KG1 (cell line): ENCODE measurements at regions not wholly inside any gene's neighbourhood (a gene's known extent, or its start where the extent isn't known, plus 50 kb on each side); places are given as distances from the start of the nearest gene placed in this dataset.
"Not testable (repeated sequence)": the region's sequence is repeated elsewhere in the genome, so short reads cannot be mapped to it uniquely, and the experiment has no call there.

ENCODE experiments used
- DNase-seq: peaks from one replicate; lab custom pipeline; 2025; lab: John Stamatoyannopoulos, UW

GRCh38 chr21:31455506-31455905, 111.4 kb upstream of the TIAM1 start:
- DNase-seq: no peak

- no peak for DNase-seq
Measured at GRCh38 chr21:31450980-31451379, 106.9 kb upstream of the TIAM1 start.

DNA sequence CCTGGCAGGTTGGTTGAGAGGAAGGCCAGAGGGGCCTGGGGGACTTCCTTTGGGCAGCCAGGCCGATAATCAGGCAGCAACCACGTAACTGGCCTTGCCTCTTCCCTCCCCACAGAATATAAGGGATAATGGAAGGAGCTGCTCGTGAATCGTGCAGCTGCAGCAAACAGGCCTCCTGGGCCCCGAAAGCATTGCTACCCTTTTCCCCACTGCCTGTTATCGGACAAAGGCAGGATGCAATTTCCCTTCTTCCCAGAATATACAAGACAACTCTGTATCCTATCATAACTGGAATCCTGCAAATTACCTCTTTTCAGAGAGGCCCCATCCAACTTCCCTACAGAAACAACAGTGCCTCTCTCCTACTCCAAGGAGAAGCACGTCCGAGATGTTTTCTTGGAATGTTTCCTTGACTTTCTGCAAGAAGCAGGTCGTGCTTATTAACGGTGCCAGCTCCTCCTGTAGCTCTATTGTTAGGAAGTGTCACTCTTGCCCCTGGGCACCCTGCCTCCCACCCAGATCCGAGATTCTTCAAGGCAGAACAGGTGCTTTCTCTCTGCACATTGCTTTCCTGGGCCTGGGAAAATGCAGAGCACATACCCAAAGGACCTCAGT, 106.0 kb upstream of the TIAM1 start:
- DNase-seq: no peak

GRCh38 chr21:31448496-31448895, 104.4 kb upstream of the TIAM1 start:
- DNase-seq: no peak

DNA sequence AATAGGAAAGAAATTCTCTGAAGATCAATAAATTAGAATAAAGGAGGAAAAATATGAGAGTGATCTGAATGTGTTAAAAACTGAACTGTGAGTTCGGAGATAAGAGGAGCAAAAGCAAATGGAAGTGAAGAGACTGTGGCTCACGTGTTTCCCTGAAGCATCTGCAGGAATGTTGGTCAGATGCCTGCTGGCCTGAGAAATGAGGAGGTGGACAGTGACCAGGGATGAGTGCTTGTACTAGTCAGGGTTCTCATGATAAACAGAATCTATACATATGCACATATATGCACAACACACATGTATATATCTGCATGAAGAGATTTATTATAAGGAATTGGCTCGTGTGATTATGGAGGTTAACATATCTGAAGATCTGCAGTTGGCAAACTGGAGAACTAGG, 103.4 kb upstream of the TIAM1 start:
- DNase-seq: no peak

DNA sequence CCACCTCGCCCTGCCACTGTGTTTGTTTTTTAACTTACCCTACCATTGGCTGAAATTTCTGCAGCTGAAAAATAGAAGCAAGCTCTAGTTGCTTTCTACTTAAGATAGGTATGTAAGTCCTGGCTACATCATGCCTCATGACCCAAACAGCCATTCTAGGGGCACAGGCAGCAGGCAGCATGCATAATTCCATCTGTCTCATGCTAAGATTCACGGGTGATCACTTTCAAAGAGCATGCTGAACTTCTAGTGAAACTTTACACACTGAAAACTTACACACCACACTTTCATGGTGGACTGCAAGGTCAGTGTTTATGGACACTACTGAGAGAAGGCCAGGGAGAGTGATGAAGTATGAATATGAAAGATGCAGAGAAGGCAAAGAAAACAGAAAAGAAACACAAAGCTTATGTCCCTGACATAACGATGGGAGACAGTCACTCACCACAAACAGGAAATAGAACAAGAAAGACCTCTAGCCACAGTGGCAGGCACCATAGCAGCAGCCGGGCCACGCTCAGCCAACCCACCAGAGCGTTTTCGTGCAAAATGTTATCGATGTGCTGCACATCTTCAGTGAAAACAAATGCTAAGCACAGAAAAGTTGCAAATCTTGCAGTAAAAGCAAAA, 102.3 kb upstream of the TIAM1 start:
- DNase-seq: peak; percentile 72

GRCh38 chr21:31445137-31445536, 101.1 kb upstream of the TIAM1 start:
- DNase-seq: no peak

- DNase-seq: peak; percentile 12
Measured at GRCh38 chr21:31443736-31444521, 99.9 kb upstream of the TIAM1 start.

DNA sequence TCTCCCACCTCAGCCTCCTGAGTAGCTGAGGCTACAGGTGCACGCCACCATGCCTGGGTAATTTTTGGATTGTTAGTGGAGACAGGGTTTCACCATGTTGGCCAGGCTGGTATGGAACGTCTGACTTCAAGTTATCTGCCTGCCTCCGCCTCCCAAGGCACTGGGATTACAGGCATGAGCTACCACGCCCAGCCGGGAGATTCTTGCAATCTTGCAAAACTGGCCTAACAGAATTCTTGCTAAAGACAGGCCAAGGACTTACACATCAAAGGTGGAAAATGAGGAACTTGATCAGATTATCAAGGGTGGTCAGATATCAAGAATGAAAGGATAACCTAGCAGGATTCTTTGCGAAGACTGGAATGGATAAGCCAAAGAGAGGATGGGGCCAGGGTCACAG, 98.3 kb upstream of the TIAM1 start:
- DNase-seq: no peak

DNA sequence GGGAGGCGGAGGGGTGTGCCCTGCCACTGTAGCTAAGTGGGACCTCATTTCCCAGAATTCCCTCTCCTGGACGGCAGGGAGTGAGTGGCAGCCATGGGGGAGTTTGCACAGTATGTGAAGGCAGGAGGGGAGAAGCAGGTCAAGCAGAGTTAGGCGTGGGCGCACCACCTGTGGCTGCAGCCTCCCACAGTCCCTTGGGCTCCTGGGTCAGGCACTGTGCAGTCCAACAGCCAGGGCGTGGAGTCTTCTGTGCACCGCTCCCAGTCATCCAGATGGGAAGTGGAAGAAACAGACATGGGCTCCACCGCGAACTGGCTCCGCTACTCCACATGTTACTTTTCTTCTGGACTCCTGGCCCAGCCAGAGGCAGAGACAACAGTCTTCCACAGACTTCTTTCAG, 85.4 kb upstream of the TIAM1 start:
- no peak for DNase-seq

DNA sequence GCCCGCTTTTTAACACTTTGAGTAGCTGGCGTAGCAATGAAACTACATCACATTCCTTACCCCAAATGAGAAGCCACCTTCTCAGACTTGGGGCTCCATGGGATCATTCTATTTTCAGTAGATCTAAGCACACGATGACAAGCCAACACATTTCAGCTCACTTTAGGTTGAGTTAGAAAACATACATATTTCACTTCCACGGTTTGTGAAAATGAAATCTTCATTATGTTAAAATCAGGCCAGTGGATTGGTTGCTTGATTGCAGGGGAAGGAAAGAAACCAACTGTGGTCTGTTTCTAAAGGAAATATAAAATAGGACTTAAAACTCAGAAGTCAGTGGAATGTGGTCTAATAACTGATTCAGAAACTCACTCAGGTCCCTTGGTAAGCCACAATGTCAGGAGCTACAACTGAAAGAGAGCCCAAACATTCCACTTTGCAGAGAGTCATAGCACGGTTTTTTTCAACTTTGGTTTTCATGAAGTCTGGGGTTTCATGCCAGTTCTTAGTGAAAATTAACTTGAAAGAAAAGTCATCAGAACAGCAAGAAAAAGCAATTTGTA, 82.3 kb upstream of the TIAM1 start:
- DNase-seq: no peak

DNA sequence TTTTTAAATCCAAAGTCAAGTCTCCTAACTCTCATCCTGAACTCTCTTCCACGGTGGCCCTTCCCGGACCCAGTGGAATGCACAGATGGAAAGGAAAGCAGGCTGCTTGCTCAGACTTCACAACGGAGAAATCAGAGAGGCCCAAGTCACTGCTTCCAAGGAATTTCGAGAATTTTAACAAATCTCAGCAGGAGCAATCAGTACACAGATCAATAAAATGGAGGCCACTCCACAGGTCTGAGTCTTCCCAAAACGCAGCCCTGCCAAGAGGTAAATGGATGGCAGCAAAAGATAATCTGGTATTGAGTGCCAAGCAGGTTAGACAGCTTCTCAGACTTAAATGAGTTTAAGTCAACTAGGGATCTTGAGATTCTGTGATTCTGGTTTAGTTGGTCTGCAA, 81.1 kb upstream of the TIAM1 start:
- DNase-seq: no peak

DNA sequence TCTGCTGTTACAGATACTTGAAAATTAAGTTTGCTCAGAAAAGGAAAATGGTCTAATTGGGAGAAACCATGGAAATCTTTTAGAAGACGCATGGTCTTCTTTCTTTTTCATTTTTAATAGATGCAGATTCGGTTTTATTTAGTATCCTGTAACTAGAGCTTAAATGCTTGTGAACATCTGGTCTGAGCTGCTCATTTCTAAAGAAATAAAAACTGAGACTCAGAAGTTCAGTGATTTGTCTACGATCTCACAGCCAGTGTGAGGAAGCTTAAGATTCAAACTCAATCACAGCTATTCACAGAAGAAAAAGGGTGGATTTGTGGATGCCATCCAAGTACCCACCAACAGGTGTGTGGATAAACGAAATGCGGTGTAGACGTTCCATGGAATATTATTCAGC, 80.0 kb upstream of the TIAM1 start:
- no peak for DNase-seq

- DNase-seq: no peak
Measured at GRCh38 chr21:31420988-31421387, 76.9 kb upstream of the TIAM1 start.

DNA sequence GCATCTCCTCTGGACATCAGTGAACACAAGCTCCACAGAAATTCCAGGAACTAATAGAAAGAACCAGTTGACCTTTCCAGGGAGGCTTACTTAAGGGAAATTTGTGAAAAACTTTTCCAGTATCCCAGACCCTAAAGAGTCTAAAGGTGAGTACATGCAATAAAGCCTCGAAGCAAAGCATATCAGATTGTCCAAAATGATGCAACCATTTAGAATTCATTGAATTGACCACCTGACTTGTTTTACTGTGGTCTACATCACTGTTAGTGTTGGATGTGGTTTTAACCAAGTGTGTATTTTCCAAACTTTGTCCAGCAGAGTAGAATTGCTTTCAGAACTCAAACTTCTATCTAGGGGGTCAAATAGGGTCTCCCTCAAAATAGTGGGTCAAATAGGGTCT, 76.3 kb upstream of the TIAM1 start:
- DNase-seq: no peak

- DNase-seq: no peak
Measured at GRCh38 chr21:31418377-31419001, 74.4 kb upstream of the TIAM1 start.

DNA sequence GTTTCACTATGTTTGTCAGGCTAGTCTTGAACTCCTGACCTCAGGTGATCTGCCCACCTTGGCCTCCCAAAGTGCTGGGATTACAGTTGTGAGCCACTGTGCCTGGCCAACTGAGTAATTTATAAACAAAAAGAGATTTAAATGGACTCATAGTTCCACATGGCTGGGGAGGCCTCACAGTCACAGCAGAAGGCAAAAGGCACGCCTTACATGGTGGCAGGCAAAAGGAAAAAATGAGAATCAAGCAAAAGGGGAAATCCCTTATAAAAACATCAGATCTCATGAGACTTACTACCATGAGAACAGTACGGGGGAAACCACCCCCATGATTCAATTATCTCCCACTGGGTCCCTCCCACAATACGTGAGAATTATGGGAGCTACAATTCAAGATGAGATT, 73.2 kb upstream of the TIAM1 start:
- DNase-seq: not testable (repeated sequence)

DNA sequence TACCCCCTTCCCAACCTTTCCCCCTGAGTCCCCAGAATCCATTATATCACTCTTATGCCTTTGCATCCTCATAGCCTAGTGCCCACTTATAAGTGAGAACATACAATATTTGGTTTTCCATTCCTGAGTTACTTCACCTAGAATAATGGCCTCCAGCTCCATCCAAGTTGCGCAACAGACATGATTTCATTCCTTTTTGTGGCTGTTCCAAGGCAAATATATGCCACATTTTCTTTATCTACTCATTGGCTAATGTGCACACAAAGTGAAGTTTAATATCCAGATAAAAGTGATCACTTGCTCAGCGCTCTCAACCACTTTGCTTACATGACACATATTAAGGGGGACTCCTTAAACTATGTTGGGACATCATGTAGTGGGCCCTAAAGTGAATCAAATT, 72.4 kb upstream of the TIAM1 start:
- no peak for DNase-seq

DNA sequence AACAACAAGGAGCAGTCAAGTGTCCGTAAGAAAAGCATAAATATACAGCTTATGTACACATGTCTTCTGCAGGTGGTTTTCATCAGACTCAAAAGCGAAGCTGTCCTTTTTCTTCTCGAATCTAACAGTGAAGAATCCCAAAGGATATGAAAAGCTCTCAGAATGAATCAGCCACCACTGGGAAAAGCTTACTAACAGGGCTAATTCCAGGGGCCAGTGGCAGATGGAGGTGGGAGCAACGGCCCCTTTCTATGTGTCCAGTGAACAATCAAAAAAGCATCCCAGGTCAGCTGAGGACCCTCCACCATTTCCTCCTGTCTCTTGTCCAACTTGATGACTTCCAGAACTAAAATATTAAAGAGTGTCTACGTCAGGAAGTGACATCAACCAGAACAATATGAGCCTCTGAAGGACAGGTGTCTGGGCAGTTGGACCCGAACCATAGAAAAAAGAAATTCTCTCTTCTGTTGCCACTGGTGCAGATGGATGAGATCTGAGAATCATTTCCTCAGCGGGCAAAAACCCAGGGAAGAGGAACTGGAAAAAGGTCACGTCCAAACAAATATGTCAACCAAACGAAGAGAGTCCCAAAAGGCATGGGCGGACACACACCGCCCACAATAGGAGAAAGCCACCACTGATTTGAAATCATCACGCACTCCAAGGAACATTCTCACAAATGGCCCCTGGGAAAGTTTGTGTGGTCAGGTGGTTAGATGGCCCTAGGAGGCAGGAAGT, 70.4 kb upstream of the TIAM1 start:
- DNase-seq: no peak

DNA sequence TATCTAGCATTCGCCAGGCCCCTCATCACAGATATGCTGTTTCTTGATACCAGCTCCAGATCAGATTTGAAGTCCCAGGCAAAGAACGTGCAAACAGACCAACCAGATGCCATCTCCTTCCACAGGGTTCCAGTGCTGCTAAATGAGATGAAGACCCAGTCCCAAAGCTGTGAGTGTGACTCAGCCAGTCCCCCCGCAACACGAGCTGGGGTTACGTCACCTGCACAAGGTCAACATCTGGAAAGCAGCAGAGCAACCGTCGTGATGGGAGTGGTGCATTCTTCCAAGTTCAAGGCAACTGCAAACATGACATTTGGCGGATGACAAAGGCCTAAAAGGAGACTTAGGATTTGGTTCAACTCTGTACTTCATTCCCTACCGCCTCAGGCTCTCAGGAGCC, 69.6 kb upstream of the TIAM1 start:
- no peak for DNase-seq

GRCh38 chr21:31410499-31411131, 66.6 kb upstream of the TIAM1 start:
- no peak for DNase-seq
